GM12892 (cell line): ENCODE measurements at regions not wholly inside any gene's neighbourhood (a gene's known extent, or its start where the extent isn't known, plus 50 kb on each side); places are given as distances from the start of the nearest gene placed in this dataset.

Experiments used
- POLR2A ChIP-seq: IDR thresholded peaks from 2 replicates; pipeline ENCODE4 v1.6.1; 2011; ENCODE audit warnings: low read depth, low read length, control low read depth
- POLR2AphosphoS5 ChIP-seq: IDR thresholded peaks from 2 replicates; pipeline ENCODE4 v1.6.1; 2011; ENCODE audit warnings: low read depth, low read length, control low read depth
- TAF1 ChIP-seq: IDR thresholded peaks from 2 replicates; pipeline ENCODE4 v1.6.1; 2011; ENCODE audit warnings: low read depth, mild to moderate bottlenecking, control low read depth, low read length, borderline replicate concordance

- TF ChIP-seq POLR2AphosphoS5 = no peak
- TF ChIP-seq TAF1 = no peak
- TF ChIP-seq POLR2A = no peak
Observed at GRCh38 chr2:145845923-145846322, 1326.0 kb upstream of the ZEB2 start.
